ENCODE measurements at regions not wholly inside any gene's neighbourhood (a gene's known extent, or its start where the extent isn't known, plus 50 kb on each side); places are given as distances from the start of the nearest gene placed in this dataset.

GRCh38 chr4:64625438-64625837 is 216.2 kb upstream of the TECRL start:
- TF ChIP-seq CTCF (IDR thresholded peaks at IDR 0.05) (no peak), POLR2AphosphoS5 (IDR thresholded peaks at IDR 0.05) (no peak)
